GM21390 (cell line): ENCODE measurements at regions not wholly inside any gene's neighbourhood (a gene's known extent, or its start where the extent isn't known, plus 50 kb on each side); places are given as distances from the start of the nearest gene placed in this dataset.
A peak's percentile ranks its signal among the peaks of the same experiment; 100 is the strongest.
"Not testable (repeated sequence)": the region's sequence is repeated elsewhere in the genome, so short reads cannot be mapped to it uniquely, and the experiment has no call there.

Experiments used
- ATAC-seq: cut with Tn5 transposase; IDR thresholded peaks from one replicate; pipeline ENCODE4 v1.9.1; 2021; ENCODE audit not compliant: unreplicated experiment

GRCh38 chr7:92924800-92925199, 88.4 kb upstream of the CDK6 start:
- ATAC-seq = no peak

GRCh38 chr7:92917230-92917629, 80.9 kb upstream of the CDK6 start:
- no peak for ATAC-seq

- no peak for ATAC-seq
These were observed 80.4 kb upstream of the CDK6 start for GRCh38 chr7:92916770-92917224.

- ATAC-seq = no peak
These were observed 79.0 kb upstream of the CDK6 start for GRCh38 chr7:92915348-92915747.

GRCh38 chr7:92914645-92915044, 78.3 kb upstream of the CDK6 start:
- ATAC-seq = no peak

- ATAC-seq = no peak
These were observed 77.5 kb upstream of the CDK6 start for GRCh38 chr7:92913849-92914248.

- ATAC-seq = no peak
These were observed 74.6 kb upstream of the CDK6 start for GRCh38 chr7:92910976-92911375.

GRCh38 chr7:92909686-92910475, 73.5 kb upstream of the CDK6 start:
- ATAC-seq = no peak

GRCh38 chr7:92904244-92905131, 68.1 kb upstream of the CDK6 start:
- ATAC-seq = peak; percentile 96

- no peak for ATAC-seq
These were observed 62.4 kb upstream of the CDK6 start for GRCh38 chr7:92898798-92899197.

- ATAC-seq = not testable (repeated sequence)
These were observed 58.5 kb upstream of the CDK6 start for GRCh38 chr7:92894857-92895256.

- no peak for ATAC-seq
These were observed 52.7 kb upstream of the CDK6 start for GRCh38 chr7:92889081-92889480.
